Activated CD8-positive, alpha-beta memory T cell treated with anti-CD3 and anti-CD28 coated beads, Interleukin-2, amount 50 U/mL, for 48 hours (primary cell): ENCODE measurements at regions not wholly inside any gene's neighbourhood (a gene's known extent, or its start where the extent isn't known, plus 50 kb on each side); places are given as distances from the start of the nearest gene placed in this dataset.
"Not testable (repeated sequence)": the region's sequence is repeated elsewhere in the genome, so short reads cannot be mapped to it uniquely, and the experiment has no call there.

Experiments
- DNase-seq: peaks from one replicate; pipeline ENCODE4 v3.0.0-alpha.2; 2020

- no peak for DNase-seq
Observed at GRCh38 chr10:120115959-120116358, 223.4 kb downstream of the SEC23IP start.

- DNase-seq = no peak
Observed at GRCh38 chr10:120121768-120122167, 229.2 kb downstream of the SEC23IP start.

GRCh38 chr10:120131183-120131582 lies 238.7 kb downstream of the SEC23IP start:
- DNase-seq = no peak

GRCh38 chr10:120132811-120133210 lies 240.3 kb downstream of the SEC23IP start:
- no peak for DNase-seq

DNA sequence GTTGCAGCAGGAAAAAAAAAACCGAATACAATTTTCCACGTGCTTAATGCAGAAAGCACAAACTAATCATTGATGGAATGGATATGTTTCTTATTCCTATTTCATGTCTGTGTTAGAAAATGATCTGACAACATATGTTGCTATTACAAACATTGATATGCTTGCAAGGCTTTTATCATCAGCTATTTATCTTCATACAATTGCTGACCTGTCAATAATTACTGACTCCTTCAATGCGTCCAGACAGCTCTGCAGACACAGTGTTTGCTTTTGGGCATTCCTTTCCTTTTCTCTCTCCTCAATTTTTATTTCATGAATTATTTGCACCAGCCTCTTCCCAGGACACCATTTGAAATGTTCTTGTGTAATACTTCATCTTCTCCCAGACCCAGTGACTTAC lies 246.2 kb downstream of the SEC23IP start:
- no peak for DNase-seq

GRCh38 chr10:120145107-120145506 lies 252.6 kb downstream of the SEC23IP start:
- no peak for DNase-seq

- no peak for DNase-seq
Observed at GRCh38 chr10:120156614-120157274, 264.2 kb downstream of the SEC23IP start.

- no peak for DNase-seq
Observed at GRCh38 chr10:120161111-120161510, 268.6 kb downstream of the SEC23IP start.

- DNase-seq = no peak
Observed at GRCh38 chr10:120162471-120162870, 269.9 kb downstream of the SEC23IP start.

- DNase-seq = no peak
Observed at GRCh38 chr10:120172356-120172755, 279.8 kb downstream of the SEC23IP start.

DNA sequence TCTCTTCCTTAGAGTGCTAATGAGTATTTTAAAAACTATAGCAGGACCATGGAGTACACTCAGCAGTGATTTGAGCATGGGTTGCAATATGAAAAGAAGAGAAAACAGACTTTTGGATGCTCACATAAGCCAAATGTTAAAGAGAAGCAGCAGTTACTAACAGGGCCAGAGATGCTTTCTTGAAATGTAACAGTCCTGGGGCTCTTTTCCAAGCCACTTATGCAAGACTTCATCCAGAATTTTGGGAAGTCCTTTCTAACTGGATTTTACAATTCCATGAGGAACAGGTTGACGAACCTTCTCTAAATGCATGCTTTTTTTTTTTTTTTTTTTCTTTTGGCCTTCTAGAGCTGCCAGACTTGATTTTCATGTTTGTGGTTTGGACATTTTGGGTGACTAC lies 282.0 kb downstream of the SEC23IP start:
- DNase-seq = no peak

DNA sequence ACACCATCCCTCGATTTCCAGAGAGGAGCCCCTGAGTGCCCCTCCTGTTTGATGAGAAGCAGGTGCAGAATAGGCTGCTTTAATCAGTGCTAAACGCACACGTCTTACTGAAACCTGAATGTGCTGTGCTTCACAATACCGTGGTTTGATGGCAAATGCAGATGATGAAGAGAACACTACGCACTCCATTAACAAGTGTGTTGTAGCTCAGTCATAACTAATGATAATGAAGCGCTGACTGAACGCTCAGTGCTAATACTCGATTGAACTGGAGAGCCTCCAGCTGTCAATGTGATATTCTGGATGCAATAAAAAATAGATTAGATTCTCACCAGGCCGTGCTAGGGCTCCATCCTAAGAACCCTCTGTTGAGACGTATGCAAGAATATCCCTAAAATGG lies 279.7 kb upstream of the PLPP4 start:
- DNase-seq = no peak

DNA sequence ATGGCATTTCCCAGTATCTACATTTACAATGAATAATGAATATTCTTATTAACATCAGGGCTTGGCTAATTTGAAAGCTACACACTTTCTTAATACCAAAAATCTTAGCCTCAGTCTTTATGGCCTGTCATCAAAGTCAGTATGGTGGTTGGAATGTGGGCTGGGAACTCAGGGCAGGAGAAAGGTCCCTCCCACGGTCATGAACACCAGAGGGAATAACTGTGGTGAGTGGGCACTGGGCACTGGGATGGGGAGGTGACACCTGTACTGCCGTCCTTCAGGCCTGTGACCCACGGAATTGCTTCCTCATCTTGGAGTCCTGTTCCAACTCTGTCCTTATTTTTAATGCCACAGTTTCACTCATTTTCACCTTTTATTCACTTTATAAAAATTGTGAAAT lies 276.9 kb upstream of the PLPP4 start:
- DNase-seq = no peak

DNA sequence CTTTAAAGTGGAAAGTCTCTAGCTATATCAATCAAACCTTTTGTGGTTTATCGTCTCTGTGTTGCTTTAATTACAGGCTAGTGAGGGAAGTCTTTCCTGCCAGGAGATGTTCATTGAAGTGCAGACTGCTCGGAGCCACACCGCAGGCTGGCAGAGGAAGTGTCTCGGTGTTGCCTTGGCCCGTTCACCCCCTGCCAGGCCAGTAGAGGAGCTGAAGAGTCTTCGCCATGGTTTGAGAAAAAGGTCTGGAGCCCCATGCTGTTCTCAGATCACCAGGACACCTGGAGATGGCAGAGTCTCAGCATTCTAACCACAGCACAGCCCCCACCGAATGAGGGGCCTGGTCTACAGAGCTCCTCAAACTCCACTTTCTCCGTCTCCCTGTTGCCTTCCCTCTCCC lies 275.9 kb upstream of the PLPP4 start:
- DNase-seq = no peak

DNA sequence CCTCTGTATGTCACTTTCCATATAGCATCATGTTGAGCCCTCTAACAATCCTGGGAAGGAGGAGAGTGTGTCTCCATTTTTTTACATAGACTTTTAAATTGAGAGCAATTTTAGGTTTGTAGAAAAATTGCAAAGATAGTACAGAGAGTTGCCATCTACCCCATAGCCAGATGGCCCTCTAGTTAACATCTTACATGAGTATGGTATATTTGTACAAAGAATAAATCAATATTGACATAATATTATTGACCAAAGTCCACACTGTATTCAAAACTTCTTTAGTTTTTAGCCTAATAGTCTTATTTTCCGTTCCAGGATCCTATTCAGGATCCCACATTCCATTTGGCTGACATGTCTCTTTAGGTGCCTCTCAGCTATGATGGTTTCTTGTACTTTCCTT lies 274.6 kb upstream of the PLPP4 start:
- DNase-seq = no peak

GRCh38 chr10:120183546-120183945 lies 273.5 kb upstream of the PLPP4 start:
- no peak for DNase-seq

DNA sequence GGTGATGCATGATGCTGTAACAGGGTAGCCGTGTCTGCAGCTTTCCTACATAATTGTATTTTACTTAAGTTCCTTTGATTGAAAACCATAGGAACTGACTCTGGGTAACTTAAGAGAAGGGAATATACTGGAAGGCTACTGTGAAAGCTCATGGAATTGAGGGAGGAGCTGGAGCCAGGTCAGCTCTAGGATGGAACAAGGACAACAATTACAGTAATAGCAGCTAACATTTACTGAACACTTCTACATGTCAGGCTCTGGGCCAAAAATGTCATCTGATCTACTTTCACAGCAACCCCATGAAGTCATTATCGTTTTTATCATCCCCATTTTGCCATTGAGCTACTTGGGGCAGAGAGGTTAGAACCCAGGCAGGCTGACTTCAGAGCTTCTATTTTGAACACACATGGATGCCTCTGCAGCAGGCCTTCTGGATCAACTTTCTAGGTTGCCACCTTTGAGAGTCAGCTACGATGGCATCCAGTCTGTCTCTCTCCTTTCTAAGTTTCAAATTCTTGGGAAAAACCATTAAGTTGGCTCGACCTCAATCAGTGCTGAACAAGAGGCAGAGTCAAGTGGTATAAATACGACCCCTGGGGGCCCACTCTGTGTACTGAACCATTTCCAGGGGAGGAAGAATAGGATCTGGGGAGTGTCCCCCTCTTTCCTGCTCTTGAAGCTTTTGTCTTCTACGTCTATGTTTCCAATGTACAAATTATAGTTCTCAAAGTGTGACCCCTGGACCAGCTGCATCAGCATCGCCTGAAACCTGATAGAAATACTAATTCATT lies 272.3 kb upstream of the PLPP4 start:
- no peak for DNase-seq

GRCh38 chr10:120186506-120186905 lies 270.5 kb upstream of the PLPP4 start:
- DNase-seq = no peak

DNA sequence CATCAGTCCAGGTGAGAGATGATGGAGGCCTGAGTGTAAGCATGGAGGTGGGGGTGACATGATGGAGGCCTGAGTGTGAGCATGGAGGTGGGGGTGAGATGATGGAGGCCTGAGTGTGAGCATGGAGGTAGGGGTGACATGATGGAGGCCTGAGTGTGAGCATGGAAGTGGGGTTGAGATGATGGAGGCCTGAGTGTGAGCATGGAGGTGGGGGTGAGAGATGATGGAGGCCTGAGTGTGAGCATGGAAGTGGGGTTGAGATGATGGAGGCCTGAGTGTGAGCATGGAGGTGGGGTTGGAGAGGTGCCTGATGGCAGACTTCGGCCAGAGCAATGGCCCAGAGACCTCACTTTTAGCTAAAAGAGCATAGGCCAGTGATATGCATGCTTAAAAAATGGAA lies 269.9 kb upstream of the PLPP4 start:
- DNase-seq = not testable (repeated sequence)

DNA sequence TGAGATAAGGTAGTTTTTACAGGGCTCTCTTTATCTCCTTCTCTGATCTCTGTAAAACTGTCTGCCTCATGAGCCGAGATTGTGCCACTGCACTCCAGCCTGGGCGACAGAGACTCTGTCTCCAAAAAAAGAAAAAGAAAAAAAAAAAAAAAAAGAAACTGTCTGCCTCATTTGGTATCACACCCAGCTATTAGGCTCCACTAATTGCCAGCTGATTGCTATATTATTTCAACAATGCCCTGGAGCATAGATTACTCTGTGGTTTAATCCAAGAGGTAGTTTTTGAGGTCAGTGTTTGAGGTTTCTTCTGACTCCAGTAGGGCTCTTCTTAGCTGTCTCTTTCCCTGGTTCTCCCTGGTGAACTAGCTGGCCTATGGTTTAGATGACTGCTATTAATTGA lies 268.1 kb upstream of the PLPP4 start:
- DNase-seq = no peak

- DNase-seq = no peak
Observed at GRCh38 chr10:120195984-120196712, 260.9 kb upstream of the PLPP4 start.

GRCh38 chr10:120204877-120205276 lies 252.2 kb upstream of the PLPP4 start:
- DNase-seq = no peak

- no peak for DNase-seq
Observed at GRCh38 chr10:120205368-120206018, 251.5 kb upstream of the PLPP4 start.
